GM19043 (cell line): ENCODE measurements at regions not wholly inside any gene's neighbourhood (a gene's known extent, or its start where the extent isn't known, plus 50 kb on each side); places are given as distances from the start of the nearest gene placed in this dataset.
"Not testable (repeated sequence)": the region's sequence is repeated elsewhere in the genome, so short reads cannot be mapped to it uniquely, and the experiment has no call there.

Source experiments
- ATAC-seq: cut with Tn5 transposase; IDR thresholded peaks from one replicate; pipeline ENCODE4 v1.9.1; 2021; ENCODE audit warnings: low read depth; ENCODE audit not compliant: unreplicated experiment

- ATAC-seq = no peak
Measured at GRCh38 chr12:58671196-58671595, 249.1 kb downstream of the LRIG3 start.

- ATAC-seq = no peak
Measured at GRCh38 chr12:58673021-58673420, 247.3 kb downstream of the LRIG3 start.

- ATAC-seq = not testable (repeated sequence)
Measured at GRCh38 chr12:58677833-58678232, 242.5 kb downstream of the LRIG3 start.

- no peak for ATAC-seq
Measured at GRCh38 chr12:58678753-58679152, 241.6 kb downstream of the LRIG3 start.

- no peak for ATAC-seq
Measured at GRCh38 chr12:58681730-58682129, 238.6 kb downstream of the LRIG3 start.

- no peak for ATAC-seq
Measured at GRCh38 chr12:58695263-58695662, 225.0 kb downstream of the LRIG3 start.

- no peak for ATAC-seq
Measured at GRCh38 chr12:58701536-58701935, 218.8 kb downstream of the LRIG3 start.

GRCh38 chr12:58703866-58704265 lies 216.4 kb downstream of the LRIG3 start:
- ATAC-seq = no peak

GRCh38 chr12:58704770-58705169 lies 215.5 kb downstream of the LRIG3 start:
- ATAC-seq = not testable (repeated sequence)

- no peak for ATAC-seq
Measured at GRCh38 chr12:58710901-58711300, 209.4 kb downstream of the LRIG3 start.

GRCh38 chr12:58711974-58712373 lies 208.3 kb downstream of the LRIG3 start:
- ATAC-seq = no peak

- ATAC-seq = no peak
Measured at GRCh38 chr12:58712976-58713375, 207.3 kb downstream of the LRIG3 start.

GRCh38 chr12:58719161-58719560 lies 201.1 kb downstream of the LRIG3 start:
- ATAC-seq = no peak

GRCh38 chr12:58720421-58720820 lies 199.9 kb downstream of the LRIG3 start:
- no peak for ATAC-seq

- ATAC-seq = no peak
Measured at GRCh38 chr12:58725400-58726105, 194.8 kb downstream of the LRIG3 start.

GRCh38 chr12:58727521-58727920 lies 192.8 kb downstream of the LRIG3 start:
- no peak for ATAC-seq

GRCh38 chr12:58728397-58728796 lies 191.9 kb downstream of the LRIG3 start:
- no peak for ATAC-seq

- no peak for ATAC-seq
Measured at GRCh38 chr12:58731096-58731495, 189.2 kb downstream of the LRIG3 start.

GRCh38 chr12:58732894-58733293 lies 187.4 kb downstream of the LRIG3 start:
- ATAC-seq = no peak

- no peak for ATAC-seq
Measured at GRCh38 chr12:58741226-58741625, 179.1 kb downstream of the LRIG3 start.

- ATAC-seq = no peak
Measured at GRCh38 chr12:58745348-58746125, 174.8 kb downstream of the LRIG3 start.

- no peak for ATAC-seq
Measured at GRCh38 chr12:58747533-58747932, 172.8 kb downstream of the LRIG3 start.
